Gastrocnemius medialis (tissue), 4 donors: ENCODE measurements at regions not wholly inside any gene's neighbourhood (a gene's known extent, or its start where the extent isn't known, plus 50 kb on each side); places are given as distances from the start of the nearest gene placed in this dataset.

Experiments
- ATAC-seq, 2 donors: fragments of 150-250 bp; one replicate each; pipeline ENCODE4 v1.9.1; 2016
- DNase-seq, 2 donors: peaks; one replicate each; pipeline ENCODE4 v3.0.0-alpha.2; 2019
- H3K27ac ChIP-seq, 4 donors: fragments of 200-600 bp; sonication (generic); 1 replicate in 1 of 4; 2 replicates in 3 of 4; pipeline ENCODE4 v1.5.1; 2016 to 2018; ENCODE audit warnings: mild to moderate bottlenecking in 2 of 4, moderate library complexity in 1 of 4
- H3K27me3 ChIP-seq, 3 donors: fragments of 200-600 bp; sonication (generic) in 2 of 3; 1 replicate in 1 of 3; 2 replicates in 2 of 3; pipeline versions ENCODE4 v1.5.1 to v1.6.0; 2016 to 2019; ENCODE audit warnings: mild to moderate bottlenecking in 1 of 3, moderate library complexity in 1 of 3
- H3K36me3 ChIP-seq, 2 donors: fragments of 200-600 bp; sonication (generic) in 1 of 2; one replicate each; pipeline ENCODE4 v1.5.1; 2017 to 2018
- H3K4me1 ChIP-seq, 2 donors: fragments of 200-600 bp; sonication (generic) in 1 of 2; one replicate each; pipeline ENCODE4 v1.5.1; 2016 to 2017; ENCODE audit warnings: mild to moderate bottlenecking in 2 of 2
- H3K4me3 ChIP-seq, 4 donors: fragments of 200-600 bp; sonication (generic) in 3 of 4; 1 replicate in 1 of 4; 2 replicates in 3 of 4; pipeline ENCODE4 v1.5.1; 2016 to 2019; ENCODE audit warnings: mild to moderate bottlenecking in 2 of 4
- H3K9me3 ChIP-seq, 3 donors: fragments of 200-600 bp; sonication (generic) in 2 of 3; 1 replicate in 1 of 3; 2 replicates in 2 of 3; pipeline ENCODE4 v1.5.1; 2016 to 2019
- POLR2A ChIP-seq, 2 donors: fragments of 450-650 bp; IDR thresholded peaks; one replicate each; pipeline ENCODE4 v1.6.1; 2017; ENCODE audit warnings: antibody characterized with exemption in 2 of 2, mild to moderate bottlenecking in 2 of 2, moderate library complexity in 2 of 2
- in situ Hi-C, 4 donors: fragments of 200-750 bp; cut with MboI; loops; one replicate each; pipeline versions ENCODE4 v1.15.0 to v1.8.0; 2017; ENCODE audit warnings: low sequenced_read_pairs in 4 of 4
- intact Hi-C: fragments of 100-400 bp; cut with DNase I; formaldehyde crosslinking; loops from one replicate; pipeline ENCODE4 v1.15.1; 2023; ENCODE audit warnings: low total_unique reads
- TF ChIP-seq, protein P1 (sequence below), 5 experiments: fragments of 450-650 bp in 3 of 5; fragments of 200-600 bp in 2 of 5; sonication (generic) in 2 of 5; IDR thresholded peaks in 4 of 5; conservative IDR thresholded peaks in 1 of 5; 1 replicate in 4 of 5; 2 replicates in 1 of 5; pipeline ENCODE4 v1.5.1; 2016 to 2019; ENCODE audit warnings: antibody characterized with exemption in 5 of 5, mild to moderate bottlenecking in 3 of 5, moderate library complexity in 3 of 5

GRCh38 chr10:20688797-20689544, 208.1 kb downstream of the NEBL start:
- intact Hi-C loops, result no loop called here
- ATAC-seq, result no peak
- TF ChIP-seq POLR2A (IDR thresholded peaks at IDR 0.05), result no peak
- TF ChIP-seq, protein P1, sequence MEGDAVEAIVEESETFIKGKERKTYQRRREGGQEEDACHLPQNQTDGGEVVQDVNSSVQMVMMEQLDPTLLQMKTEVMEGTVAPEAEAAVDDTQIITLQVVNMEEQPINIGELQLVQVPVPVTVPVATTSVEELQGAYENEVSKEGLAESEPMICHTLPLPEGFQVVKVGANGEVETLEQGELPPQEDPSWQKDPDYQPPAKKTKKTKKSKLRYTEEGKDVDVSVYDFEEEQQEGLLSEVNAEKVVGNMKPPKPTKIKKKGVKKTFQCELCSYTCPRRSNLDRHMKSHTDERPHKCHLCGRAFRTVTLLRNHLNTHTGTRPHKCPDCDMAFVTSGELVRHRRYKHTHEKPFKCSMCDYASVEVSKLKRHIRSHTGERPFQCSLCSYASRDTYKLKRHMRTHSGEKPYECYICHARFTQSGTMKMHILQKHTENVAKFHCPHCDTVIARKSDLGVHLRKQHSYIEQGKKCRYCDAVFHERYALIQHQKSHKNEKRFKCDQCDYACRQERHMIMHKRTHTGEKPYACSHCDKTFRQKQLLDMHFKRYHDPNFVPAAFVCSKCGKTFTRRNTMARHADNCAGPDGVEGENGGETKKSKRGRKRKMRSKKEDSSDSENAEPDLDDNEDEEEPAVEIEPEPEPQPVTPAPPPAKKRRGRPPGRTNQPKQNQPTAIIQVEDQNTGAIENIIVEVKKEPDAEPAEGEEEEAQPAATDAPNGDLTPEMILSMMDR (IDR thresholded peaks at IDR 0.05 in 4 of 5, conservative IDR thresholded peaks at IDR 0.05 in 1 of 5), result no peak
- Histone ChIP-seq H3K27ac (no peak overlapping the region), H3K4me1 (no peaks in the 10 kb centered on the region), H3K4me3 (no peak overlapping the region), H3K27me3 (no peaks in the 10 kb centered on the region), H3K9me3 (no peaks in the 10 kb centered on the region), H3K36me3 (no peaks in the 10 kb centered on the region)
- in situ Hi-C loops, result no loop called here
- no peak for DNase-seq

DNA sequence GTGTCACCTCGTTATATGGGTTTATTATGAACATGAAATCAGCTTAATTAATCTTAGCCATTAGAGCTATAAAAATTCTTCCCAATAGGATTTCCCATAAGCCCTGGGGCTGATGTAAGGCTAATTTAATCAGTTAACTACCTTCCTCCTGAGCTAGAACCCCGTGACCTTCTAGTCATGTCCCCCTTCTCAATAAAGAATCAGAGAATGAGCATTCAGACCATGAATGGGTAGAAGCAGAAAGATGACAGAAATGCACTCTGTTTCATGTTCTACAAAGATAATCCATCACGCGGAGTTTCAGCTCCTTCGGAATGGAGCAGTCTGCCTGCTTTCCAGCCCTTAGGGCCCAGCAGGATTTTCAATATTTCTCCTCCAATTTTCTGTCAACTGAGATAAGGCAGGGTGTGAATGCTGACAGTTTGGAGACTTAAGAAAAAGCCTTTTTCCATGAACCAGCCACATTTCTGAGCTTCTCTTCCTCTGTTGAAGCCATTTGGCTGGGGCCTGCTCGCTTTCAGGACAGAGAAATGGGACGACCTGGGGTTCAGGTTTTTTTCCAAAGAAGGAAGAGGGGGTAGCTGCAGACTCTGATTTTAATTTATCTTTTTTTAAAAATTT, 211.0 kb downstream of the NEBL start:
- H3K27ac ChIP-seq, result no peak overlapping the region
- in situ Hi-C loops, result no loop called here

DNA sequence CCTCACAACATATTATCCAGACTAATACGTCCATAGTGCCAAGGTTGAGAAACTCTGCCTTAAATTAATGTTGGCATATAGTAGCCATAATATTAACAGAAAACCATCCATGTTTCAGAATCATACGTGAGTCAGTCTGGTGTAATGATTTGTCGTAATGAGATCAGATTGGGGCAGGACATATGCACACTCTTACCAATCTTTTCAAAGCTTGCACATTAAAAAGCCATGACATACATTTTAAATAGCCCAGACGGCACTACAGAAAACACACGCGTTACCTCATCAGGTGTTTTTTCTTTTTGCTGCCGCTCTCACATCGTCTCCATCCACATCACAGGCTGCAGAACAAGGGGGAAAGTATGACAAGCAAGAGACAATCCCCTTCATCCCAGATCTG, 211.6 kb downstream of the NEBL start:
- DNase-seq (no peak), ATAC-seq (no peak)
- no peak overlapping the region for H3K27ac ChIP-seq
- no peaks in the 10 kb centered on the region for H3K36me3 ChIP-seq
- in situ Hi-C loops, result no loop called here
- TF ChIP-seq, protein P1 (IDR thresholded peaks at IDR 0.05 in 4 of 5, conservative IDR thresholded peaks at IDR 0.05 in 1 of 5), result no peak
- TF ChIP-seq POLR2A (IDR thresholded peaks at IDR 0.05), result no peak
- no peaks in the 10 kb centered on the region for H3K27me3 ChIP-seq
- intact Hi-C loops, result no loop called here
- H3K4me3 ChIP-seq, result no peak overlapping the region
- H3K9me3 ChIP-seq, result no peaks in the 10 kb centered on the region
- no peaks in the 10 kb centered on the region for H3K4me1 ChIP-seq

More for the DNA sequence above, 211.0 kb downstream of the NEBL start:
- intact Hi-C loops, result no loop called here
- DNase-seq (no peak), ATAC-seq (no peak)
- Histone ChIP-seq H3K4me3 (no peak overlapping the region), H3K4me1 (no peaks in the 10 kb centered on the region), H3K36me3 (no peaks in the 10 kb centered on the region), H3K9me3 (no peaks in the 10 kb centered on the region), H3K27me3 (no peaks in the 10 kb centered on the region)
- no peak for TF ChIP-seq POLR2A (IDR thresholded peaks at IDR 0.05)
- TF ChIP-seq, protein P1 (IDR thresholded peaks at IDR 0.05 in 4 of 5, conservative IDR thresholded peaks at IDR 0.05 in 1 of 5), result no peak

GRCh38 chr10:20683345-20683744, 213.8 kb downstream of the NEBL start:
- in situ Hi-C loops, result no loop called here
- no peak for ATAC-seq

More at GRCh38 chr10:20683345-20683744, 213.8 kb downstream of the NEBL start:
- Histone ChIP-seq H3K9me3 (no peaks in the 10 kb centered on the region), H3K4me3 (no peak overlapping the region), H3K4me1 (no peaks in the 10 kb centered on the region), H3K27me3 (no peaks in the 10 kb centered on the region), H3K36me3 (no peaks in the 10 kb centered on the region), H3K27ac (no peak overlapping the region)
- intact Hi-C loops, result no loop called here
- no peak for DNase-seq
- TF ChIP-seq, protein P1 (IDR thresholded peaks at IDR 0.05 in 4 of 5, conservative IDR thresholded peaks at IDR 0.05 in 1 of 5), result no peak
- TF ChIP-seq POLR2A (IDR thresholded peaks at IDR 0.05), result no peak
